HG03039 (cell line): ENCODE measurements at regions not wholly inside any gene's neighbourhood (a gene's known extent, or its start where the extent isn't known, plus 50 kb on each side); places are given as distances from the start of the nearest gene placed in this dataset.
"Not testable (repeated sequence)": the region's sequence is repeated elsewhere in the genome, so short reads cannot be mapped to it uniquely, and the experiment has no call there.

Source experiments
- ATAC-seq: cut with Tn5 transposase; IDR thresholded peaks from one replicate; pipeline ENCODE4 v1.9.1; 2021; ENCODE audit warnings: mild to moderate bottlenecking, moderate library complexity; ENCODE audit not compliant: unreplicated experiment

DNA sequence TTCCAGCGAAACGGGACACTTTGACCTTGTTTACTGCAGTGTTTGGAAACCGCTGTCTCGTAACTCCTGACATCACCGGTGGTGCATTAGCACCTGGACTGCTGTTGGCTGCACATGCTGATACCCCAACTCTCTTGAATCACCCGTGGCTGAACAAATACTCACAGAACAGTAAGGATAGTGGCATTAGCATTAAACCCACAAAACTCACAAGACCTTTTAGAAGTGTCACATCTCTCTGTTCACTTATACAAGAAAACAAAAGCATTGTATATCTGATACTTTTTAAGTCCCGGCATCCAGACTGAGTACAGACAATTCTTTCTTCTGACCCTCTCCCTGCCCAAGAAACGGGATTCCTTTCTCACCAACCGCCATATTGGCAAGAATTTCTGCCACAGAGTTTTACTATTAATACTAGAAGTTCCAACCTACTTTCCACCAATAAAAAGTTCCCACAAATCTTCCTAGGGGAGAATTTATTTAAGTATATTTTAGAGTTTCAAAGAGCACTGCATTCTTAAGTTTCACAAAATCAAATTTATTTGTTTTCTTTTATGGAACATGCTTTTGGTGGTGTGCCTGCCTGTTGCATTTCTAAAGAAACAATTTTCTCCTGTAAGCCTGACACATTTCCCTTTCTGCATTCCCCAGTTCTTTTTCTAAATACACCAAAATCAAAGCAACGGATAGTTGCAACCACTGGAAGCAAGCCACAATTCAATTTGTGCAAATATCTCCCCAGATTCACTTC is 208.4 kb upstream of the KLF14 start:
- ATAC-seq, result no peak

DNA sequence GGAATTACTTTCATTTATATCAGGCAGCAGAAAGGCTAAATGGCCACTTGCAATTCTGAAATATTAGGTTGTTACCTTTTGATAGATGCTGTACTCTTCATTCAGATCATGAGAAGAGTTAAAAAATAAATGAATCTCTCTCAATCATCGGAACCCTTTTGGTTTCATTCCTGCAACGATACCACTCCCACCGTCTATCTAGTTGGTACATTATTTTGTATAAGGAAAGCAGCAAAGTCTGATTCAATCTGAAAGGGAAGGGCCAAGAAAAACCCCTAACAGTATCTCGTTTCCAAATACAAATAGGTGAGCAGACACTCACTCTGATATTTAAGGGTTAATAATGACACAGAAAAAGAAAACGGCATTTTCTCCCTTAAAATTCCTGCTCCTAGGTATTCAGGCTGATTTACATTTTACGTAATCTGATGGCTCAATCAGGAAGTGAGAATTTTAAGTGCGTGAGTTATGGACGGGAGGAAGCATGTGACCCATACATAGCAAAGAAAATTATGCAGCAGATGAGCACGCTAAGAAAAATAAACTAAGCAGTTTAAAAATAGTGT is 209.4 kb upstream of the KLF14 start:
- ATAC-seq, result no peak

DNA sequence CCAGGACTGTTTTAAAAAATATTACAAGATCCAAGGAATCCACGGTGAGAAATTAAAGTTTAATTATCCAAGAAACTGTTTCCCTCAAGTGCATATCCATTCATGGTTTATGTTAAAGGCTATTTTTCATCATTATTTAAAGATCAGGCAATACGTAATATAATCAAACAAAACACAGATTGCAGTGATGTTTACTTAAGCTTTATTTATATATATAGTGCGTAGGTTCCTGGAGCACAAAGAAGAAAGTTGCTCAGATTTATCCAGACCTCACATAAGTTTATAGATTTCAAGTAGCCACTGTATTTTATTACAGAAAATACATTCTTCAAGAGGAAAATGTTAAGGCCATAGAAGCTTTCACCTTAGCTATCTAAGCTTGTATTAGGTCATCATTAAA is 210.0 kb upstream of the KLF14 start:
- ATAC-seq, result no peak

DNA sequence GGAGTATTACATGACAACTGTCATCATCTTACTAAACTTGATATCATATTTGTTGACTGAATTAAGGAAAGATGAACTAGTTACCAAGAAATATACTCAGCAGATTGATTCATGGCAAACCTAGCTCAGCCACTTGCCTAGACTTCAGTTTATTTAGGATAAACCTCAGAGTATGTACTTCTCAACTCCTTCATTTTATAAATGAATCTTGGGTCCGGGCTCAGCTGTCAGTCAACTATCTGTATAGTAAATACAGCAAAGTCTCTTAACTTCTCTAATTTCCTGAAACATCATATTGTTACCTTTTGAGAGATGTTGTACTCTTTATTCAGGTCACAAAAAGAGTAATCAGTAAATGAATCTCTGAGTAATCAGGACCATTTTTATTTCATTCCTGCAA is 211.0 kb upstream of the KLF14 start:
- no peak for ATAC-seq

DNA sequence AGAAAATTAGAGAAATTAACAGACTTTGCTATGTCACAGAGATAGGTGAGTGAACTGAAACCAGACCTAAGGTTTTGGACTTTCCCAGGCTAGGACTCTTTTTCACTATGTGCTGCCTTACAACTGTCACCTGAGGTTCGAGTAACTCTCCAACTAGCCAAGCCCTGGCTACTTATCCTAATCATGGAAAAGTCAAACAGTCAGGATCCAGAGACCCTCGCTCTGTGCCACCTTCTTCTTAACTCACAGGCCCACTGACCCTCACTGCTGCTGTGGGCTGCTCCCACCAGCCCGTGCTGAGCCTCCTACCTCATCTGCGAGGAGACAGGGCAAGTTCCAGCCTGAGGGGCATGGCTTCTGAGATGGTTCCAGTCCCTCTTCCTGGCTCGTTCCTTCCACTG is 211.4 kb upstream of the KLF14 start:
- ATAC-seq, result no peak

DNA sequence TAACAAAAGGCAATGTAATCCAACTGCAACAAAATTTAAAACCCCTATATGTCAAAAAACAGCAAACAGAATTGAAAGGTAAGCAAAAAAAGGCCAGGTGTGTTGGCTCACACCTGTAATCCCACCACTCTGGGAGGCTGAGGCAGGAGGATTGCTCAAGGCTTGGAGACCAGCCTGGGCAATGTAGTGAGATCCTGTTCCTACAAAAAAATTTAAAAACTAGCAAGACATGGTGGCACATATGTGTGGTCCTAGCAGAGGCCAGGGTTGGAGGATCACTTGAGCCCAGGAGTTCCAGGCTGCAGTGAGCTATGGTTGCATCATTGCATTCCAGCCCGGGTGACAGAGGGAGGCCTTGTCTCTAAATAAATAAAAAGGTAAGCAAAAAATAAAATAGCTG is 212.1 kb upstream of the KLF14 start:
- ATAC-seq, result no peak

DNA sequence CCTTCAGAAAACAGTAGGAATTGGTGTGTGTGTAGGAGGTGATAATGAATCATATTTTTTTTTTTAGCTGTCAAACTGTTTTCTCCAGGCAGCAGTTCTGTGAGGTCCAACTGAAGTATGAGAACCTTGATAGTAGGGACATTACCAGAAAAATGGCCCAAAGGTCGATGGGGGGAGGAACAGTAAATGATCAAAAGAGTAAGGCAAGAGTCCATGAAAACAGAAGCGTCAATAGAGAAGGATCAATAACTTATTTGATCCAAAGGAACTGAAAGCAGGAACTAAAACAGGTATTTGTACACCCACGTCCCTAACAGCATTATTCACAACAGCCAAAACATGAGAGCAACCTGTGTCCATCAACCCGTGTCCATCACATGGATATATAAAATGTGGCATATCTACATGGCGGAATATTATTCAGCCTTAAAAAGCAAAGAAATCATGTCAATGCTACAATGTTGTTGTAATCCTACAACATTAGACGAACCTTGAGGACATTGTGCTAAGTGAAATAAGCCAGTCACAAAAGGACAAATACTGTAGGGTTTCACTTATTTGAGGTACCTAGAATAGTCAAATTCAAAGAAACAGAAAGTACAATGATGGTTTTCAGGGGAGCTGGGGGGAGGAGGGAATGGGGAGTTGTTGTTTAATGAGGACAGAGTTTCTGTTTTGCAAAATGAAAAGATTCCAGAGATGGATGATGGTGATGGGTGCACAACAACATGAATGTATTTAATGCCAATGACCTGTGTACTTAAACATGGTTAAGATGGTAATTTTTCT is 214.0 kb upstream of the KLF14 start:
- no peak for ATAC-seq

DNA sequence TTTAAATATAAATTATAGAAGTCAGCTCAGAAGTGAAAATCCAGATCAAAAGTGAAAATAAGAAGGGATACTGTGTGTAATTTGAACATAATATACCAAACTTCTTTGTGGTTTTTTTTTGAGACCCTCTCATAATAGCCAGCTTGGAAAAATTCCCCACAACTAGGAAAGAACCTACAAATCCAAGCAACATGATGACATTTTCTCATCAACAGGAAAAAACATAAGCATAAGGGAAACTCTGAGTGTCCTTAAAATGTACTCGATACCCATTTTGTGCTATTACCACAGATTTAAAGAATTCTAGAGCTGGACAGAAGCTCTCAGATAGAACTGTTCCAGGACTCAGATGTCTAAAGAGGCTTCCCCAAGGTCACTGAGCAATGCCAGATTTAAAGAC is 214.8 kb upstream of the KLF14 start:
- ATAC-seq, result no peak

DNA sequence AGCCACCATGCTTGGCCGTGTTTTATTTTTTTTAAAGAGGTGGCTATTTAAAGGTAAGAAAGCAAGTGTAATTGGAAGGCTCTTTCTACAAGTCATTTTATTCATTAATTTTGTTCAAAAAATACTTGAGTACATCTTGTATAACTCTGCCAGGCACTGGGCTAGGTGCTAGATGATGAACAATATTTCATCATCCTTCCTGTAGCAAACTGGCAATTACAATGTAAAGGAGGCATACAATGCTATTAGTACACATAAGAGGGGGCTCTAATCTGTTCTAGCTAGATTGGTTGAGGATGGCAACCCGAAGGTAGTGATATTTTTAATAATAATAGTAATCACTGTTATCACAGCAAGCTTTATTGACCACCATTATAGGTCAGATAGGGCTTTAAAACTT is 215.5 kb upstream of the KLF14 start:
- no peak for ATAC-seq

DNA sequence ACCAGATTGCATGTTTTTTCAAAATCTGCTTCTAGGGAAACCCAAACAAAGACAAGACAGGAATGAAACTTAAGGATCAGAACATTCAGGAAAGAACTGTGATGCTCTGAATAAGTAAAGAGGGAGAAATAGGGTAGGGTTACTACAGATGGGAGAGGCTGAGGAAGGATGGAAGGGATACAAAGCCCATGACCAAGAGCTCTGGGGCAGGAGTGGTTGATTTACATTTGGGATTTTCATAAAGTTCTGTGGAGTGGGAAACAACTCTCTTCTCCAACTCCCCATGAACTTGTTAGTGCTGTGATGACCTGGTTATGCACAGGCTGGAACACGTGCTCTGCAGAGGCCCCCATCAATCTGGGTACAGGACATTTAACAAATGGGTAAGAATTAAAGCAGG is 216.0 kb upstream of the KLF14 start:
- ATAC-seq, result no peak

DNA sequence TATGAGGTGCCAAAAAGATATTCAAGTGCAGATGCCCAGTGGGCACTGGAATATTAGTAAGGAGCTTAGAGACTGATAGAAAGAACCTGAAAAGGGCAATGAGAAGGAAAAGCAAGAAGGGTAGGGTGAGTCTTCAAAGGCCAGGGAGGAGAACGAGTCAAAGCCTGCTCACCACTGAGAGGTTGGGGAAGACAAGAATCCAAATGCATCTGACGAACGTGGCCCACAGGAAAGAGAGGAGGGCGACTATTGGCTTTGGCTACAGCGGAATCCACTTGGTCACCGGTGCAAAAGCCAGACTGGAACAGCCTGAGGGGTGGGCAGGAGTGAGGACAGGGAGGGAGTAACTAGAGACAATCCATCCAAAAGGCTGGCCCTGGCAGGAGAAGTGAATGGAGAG is 216.7 kb upstream of the KLF14 start:
- no peak for ATAC-seq

DNA sequence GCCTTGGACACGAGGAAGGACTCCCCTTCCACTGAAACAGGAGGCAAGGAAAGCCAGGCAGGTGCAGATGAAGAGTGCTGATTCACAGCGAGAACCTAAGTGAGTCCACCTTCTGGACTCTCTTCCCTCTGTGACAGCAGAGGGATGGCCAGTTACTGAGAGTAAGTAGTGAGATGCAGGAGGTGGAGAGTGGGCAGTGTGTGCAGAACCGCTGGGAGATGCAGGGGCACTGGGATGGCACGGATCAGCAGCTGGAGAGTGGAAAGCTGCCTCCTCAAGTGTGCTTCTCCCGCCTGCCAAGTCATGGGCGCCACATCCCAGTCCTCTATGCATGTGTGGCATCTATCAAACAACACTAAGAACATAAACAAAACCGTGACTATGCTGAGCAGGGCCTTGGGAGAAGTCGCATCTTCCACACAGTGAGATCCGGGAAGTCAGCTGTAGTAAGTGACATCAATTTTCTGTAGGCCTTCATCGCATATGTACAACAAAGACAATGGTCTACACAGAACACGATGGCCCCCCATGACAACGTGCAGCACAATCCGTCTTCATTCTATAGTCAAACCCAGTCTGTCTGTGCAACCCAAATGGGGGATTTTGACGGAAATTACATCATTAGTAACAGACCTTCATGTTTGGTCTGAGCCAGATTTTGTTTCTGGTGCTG is 217.4 kb upstream of the KLF14 start:
- no peak for ATAC-seq

DNA sequence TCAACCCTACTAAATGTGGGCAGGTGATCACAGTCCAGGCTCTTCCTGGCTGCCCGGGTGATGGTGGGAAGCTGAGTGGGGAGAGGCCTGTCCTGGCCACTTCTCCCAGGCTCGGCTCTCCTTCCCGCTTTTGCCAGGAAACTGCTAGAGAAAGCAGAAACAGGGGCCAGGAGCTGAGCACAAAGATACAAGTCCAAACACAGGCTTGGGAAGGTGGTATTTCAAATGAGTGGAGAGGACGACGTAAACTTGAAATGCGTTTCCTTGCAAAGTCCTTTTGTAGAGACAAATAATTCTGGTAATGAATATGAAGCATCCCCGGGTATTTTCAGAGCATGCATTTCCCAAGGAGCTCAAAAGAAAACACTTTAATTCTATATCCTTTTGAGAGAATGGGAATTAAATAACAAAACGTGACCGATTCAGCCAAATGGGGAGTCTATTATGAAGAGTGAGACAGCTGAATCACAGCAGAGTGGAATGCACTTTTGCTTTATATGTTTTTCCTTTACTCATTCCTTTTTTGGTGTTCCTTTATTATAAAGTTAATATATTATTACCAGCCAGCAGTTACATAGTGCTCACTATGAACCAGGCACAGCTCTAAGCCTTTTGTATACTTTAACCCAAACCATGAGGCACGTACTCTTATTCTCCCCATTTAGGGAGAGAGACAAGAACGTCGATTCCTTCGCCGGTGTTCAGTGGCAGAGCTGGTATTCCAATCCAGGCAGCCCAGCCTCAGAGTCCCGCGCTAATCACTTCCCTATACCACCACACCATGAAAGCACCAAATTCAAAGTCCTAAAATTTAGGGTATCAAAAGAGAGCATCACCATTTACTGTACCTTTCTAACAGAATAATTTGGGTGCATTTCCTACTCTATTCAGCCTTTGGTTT is 218.2 kb upstream of the KLF14 start:
- no peak for ATAC-seq

DNA sequence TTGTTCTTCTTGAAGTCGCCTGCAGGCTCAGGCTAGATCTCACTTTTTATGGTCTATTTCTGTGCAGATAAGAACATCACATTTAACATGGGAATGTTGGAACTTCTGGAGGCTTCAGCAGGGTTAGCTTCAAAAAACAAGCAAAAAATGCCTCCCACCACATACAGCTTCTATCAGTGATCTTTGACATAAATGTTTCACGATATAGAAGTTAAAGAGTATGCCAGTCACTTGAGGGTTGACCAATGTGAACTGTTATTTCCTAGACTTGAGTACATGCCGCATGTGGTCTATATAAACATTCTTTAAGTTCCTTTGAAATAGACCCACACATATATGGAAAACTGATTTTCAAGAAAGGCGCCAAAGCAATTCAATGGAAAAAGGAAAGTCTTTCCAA is 219.2 kb upstream of the KLF14 start:
- no peak for ATAC-seq

DNA sequence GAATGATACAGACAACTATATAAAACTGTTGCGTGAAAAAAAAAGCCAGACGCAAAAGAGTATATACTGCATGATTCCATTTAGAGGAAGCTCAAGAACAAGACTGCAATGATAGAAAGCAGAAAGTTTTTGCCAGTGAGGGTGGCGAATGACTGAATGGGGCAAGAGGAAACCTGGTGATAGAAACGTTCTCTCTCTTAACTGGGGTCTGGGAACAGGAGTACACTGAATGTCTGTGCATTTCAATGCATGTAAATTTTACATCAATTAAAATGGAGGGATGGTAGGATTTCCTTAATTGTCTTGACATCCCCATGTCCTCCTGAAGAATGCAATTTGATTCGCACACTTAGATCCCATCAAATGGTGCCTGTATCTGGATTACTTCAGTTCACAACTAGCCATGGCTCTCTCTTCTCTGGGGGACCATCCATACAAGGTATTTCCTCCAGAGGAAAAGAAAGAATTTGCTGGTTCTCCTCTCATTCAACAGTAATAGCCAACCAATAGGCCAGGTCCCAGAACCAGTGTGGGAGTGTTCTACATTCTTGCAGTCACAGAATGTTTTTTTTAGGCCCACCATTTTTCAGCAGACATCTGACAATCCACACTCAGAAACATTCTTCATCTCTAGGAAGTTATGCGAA is 221.0 kb upstream of the KLF14 start:
- ATAC-seq, result no peak

DNA sequence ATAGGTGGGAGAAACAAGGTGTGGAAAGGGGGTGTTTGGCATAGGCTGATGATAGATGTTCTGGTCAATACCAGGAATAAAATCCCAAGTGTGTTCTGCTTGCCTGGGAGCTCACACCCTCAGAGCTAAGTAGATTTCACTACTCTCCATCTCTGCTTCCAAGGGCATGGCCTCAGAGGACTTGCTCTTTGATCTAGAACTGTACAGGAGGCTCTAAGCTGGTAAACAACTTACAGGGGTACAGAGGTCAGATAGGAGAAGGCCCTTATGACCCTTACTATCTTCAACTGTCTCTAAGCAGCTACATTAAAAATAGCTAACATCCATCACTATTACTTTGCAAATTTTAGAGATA is 221.5 kb upstream of the KLF14 start:
- no peak for ATAC-seq

DNA sequence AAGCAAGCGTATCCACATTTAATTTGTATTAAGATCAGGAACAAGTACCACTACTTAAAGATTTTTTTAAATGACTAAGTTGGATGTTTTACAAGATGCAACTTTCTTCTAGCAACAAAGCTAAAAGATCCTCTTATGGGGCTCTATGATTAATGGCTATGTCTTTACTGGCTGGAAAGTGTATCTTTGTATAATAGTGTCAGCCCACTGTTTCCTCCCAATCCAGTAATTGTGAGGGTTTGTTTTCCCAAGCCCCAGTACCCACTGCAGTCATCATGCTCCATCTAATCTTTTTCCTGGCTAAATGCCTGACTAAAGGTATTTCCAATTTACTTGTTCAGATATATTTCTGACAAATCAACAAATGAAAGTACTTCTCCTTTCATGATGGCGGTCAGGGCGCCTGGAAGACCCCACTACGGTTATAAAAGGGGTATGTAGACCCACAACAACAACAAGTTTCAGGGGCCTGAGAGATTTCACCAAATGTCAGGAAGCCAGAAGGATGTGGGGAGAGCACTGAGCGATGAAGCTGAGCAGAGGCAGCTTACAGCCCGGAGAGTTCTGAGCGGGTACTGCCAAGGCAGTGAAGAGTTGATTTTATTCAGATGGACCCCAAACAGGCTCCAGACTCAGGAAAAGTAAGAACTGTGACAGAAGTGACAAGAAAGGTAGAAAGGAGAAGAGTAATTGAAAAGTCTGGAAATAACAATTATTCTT is 222.6 kb upstream of the KLF14 start:
- ATAC-seq, result no peak

DNA sequence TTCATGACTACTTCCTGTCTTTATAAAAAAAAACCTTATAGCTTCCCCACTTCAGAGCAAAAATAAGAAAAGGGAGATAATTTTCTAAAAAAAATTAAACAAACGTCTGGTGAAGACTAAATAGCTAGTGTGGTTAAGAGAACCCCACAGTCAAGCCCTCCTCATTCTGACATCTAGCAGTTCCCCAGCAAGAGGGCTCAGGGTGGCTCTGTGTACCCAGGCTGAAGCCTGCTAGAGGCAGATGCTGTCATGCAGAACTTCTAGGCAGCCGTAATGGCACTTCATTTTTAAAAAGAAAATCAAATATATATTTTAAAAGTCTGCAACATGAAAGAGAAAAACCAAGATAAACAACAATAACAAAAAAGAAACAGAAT is 223.1 kb upstream of the KLF14 start:
- no peak for ATAC-seq

DNA sequence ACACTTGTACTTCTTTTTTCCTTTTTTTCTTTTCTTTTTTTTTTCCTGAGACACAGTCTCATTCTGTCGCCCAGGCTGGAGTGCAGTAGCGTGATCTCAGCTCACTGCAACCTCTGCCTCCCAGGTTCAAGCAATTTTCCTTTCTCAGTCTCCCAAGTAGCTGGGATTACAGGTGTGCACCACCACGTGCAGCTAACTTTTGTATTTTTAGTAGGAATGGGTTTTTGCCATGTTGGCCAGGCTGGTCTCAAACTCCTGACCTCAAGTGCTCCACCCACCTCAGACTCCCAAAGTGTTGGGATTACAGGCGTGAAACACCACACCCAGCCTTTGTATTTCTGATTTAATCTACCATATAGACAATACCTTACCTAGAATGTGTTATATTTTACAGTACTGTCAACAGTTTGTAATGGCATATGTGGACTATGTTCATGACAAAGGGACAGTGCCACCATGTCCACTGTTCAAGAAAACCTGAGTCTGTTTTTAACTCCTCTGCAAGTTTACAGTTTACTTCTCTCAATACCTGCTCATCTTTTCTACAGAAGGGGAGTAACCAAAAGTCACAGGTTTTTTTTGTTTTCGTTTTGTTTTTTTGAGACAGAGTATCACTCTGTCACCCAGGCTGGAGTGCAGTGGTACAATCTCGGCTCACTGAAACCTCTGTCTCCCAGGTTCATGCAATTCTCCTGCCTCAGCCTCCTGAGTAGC is 223.9 kb upstream of the KLF14 start:
- not testable (repeated sequence) for ATAC-seq
